Lung (tissue), 11 donors: ENCODE measurements at regions not wholly inside any gene's neighbourhood (a gene's known extent, or its start where the extent isn't known, plus 50 kb on each side); places are given as distances from the start of the nearest gene placed in this dataset.
A peak's percentile ranks its signal among the peaks of the same experiment; 100 is the strongest.
"Not testable (repeated sequence)": the region's sequence is repeated elsewhere in the genome, so short reads cannot be mapped to it uniquely, and the experiment has no call there.

Experiments
- ATAC-seq: fragments of 200-7000 bp; cut with Tn5 transposase; one replicate; pipeline ENCODE4 v1.9.1; 2020; ENCODE audit warnings: moderate number of reproducible peaks; ENCODE audit not compliant: insufficient read depth, low FRiP score
- DNase-seq, 3 donors: peaks; one replicate each; pipeline ENCODE4 v3.0.0-alpha.2; 2013 to 2017
- H3K27ac ChIP-seq, 2 donors: one replicate each; pipeline ENCODE4 v1.5.1; 2013; ENCODE audit warnings: mild to moderate bottlenecking in 2 of 2, moderate library complexity in 2 of 2, control low read depth in 1 of 2, inconsistent platforms in 1 of 2, low read depth in 1 of 2, low read length in 1 of 2
- H3K27me3 ChIP-seq, 3 donors: one replicate each; pipeline ENCODE4 v1.5.1; 2013; ENCODE audit warnings: low read length in 2 of 3; ENCODE audit not compliant: control insufficient read depth in 3 of 3, insufficient read depth in 3 of 3
- H3K36me3 ChIP-seq, 4 donors: one replicate each; pipeline ENCODE4 v1.5.1; 2013; ENCODE audit warnings: low read length in 4 of 4, mild to moderate bottlenecking in 1 of 4, moderate library complexity in 1 of 4; ENCODE audit not compliant: control insufficient read depth in 4 of 4, insufficient read depth in 4 of 4
- H3K4me1 ChIP-seq, 5 donors: one replicate each; pipeline ENCODE4 v1.5.1; 2013; ENCODE audit warnings: low read length in 5 of 5, mild to moderate bottlenecking in 2 of 5, moderate library complexity in 1 of 5; ENCODE audit not compliant: control insufficient read depth in 5 of 5, insufficient read depth in 5 of 5
- H3K4me3 ChIP-seq: one replicate; pipeline ENCODE4 v1.5.1; 2013; ENCODE audit warnings: mild to moderate bottlenecking, control low read depth, moderate library complexity
- H3K9ac ChIP-seq, 2 donors: one replicate each; pipeline ENCODE4 v1.5.1; 2013; ENCODE audit warnings: low read length in 2 of 2, control low read depth in 1 of 2; ENCODE audit not compliant: insufficient read depth in 1 of 2
- H3K9me3 ChIP-seq, 4 donors: one replicate each; pipeline ENCODE4 v1.5.1; 2013; ENCODE audit warnings: low read length in 3 of 4, mild to moderate bottlenecking in 1 of 4, moderate library complexity in 1 of 4; ENCODE audit not compliant: control insufficient read depth in 4 of 4, insufficient read depth in 3 of 4
- CTCF ChIP-seq: IDR thresholded peaks from 2 replicates; pipeline ENCODE4 v1.5.1; 2012; ENCODE audit warnings: mild to moderate bottlenecking; ENCODE audit errors: control extremely low read depth, extremely low read depth
- WGBS, 2 donors: extraction: QIAGEN DNeasy Blood & Tissue Kit; methylation state at CpG; one replicate each; pipeline ENCODE4 v1.1.7; 2013; 5-methylcytosine and 5-hydroxymethylcytosine counted together
- donor health status: control.
- donor health status: control.
- donor health status: Bipolar disorder and iron deficiency.
- donor health status: healthy.
- donor health status: DM: yes; HTN: yes; CAD: no.

- Histone ChIP-seq H3K9ac (no peak overlapping the region), H3K9me3 (no peaks in the 10 kb centered on the region), H3K4me1 (peaks cover 0 to 5% (median 0%) of the 10 kb centered on the region in 5 donors), H3K36me3 (no peaks in the 10 kb centered on the region), H3K27ac (no peak overlapping the region), H3K4me3 (no peak overlapping the region), H3K27me3 (no peaks in the 10 kb centered on the region)
- ATAC-seq (peak; percentile 82), DNase-seq (no peak)
- 46 to 54% methylated on average over 12 of the region's 12 CpGs for WGBS, 2 donors
- TF ChIP-seq CTCF, result no peak
Measured at GRCh38 chr17:77834170-77835115, 124.1 kb upstream of the TNRC6C start.

GRCh38 chr17:77836557-77837041 lies 121.9 kb upstream of the TNRC6C start:
- DNase-seq (no peak), ATAC-seq (no peak)
- Histone ChIP-seq H3K4me3 (no peak overlapping the region), H3K4me1 (peaks cover 0 to 6% (median 0%) of the 10 kb centered on the region in 5 donors), H3K9me3 (no peaks in the 10 kb centered on the region), H3K9ac (no peak overlapping the region), H3K27ac (no peak overlapping the region), H3K36me3 (no peaks in the 10 kb centered on the region), H3K27me3 (no peaks in the 10 kb centered on the region)
- TF ChIP-seq CTCF, result no peak
- 70 to 81% methylated on average over 3 of the region's 3 CpGs for WGBS, 2 donors

- not testable (repeated sequence) for H3K9ac ChIP-seq, H3K9me3 ChIP-seq, H3K27me3 ChIP-seq, H3K4me3 ChIP-seq, H3K27ac ChIP-seq, DNase-seq, H3K36me3 ChIP-seq, H3K4me1 ChIP-seq, ATAC-seq
- 94 to 95% methylated on average over 5 of the region's 5 CpGs for WGBS, 2 donors
Measured at GRCh38 chr17:77837072-77837471, 121.4 kb upstream of the TNRC6C start.

- 98% methylated on average over 7 to 9 of the region's 9 CpGs for WGBS, 2 donors
- no peak for TF ChIP-seq CTCF
- H3K4me3 ChIP-seq, result no peak overlapping the region
- ATAC-seq, result no peak
- no peaks in the 10 kb centered on the region for H3K27me3 ChIP-seq
- no peak overlapping the region for H3K9ac ChIP-seq
- H3K36me3 ChIP-seq, result no peaks in the 10 kb centered on the region
- H3K9me3 ChIP-seq, result no peaks in the 10 kb centered on the region
- H3K4me1 ChIP-seq, result peaks cover 0 to 6% (median 3%) of the 10 kb centered on the region in 5 donors
- DNase-seq, result no peak
- no peak overlapping the region for H3K27ac ChIP-seq
Measured at GRCh38 chr17:77837917-77838316, 120.6 kb upstream of the TNRC6C start.
